WTC11 (cell line): ENCODE measurements at regions not wholly inside any gene's neighbourhood (a gene's known extent, or its start where the extent isn't known, plus 50 kb on each side); places are given as distances from the start of the nearest gene placed in this dataset.
"Not testable (repeated sequence)": the region's sequence is repeated elsewhere in the genome, so short reads cannot be mapped to it uniquely, and the experiment has no call there.

Experiments
- ATAC-seq: fragments of 200-7000 bp; cut with Tn5 transposase; 2 replicates; pipeline ENCODE4 v1.10.0; 2021; ENCODE audit warnings: mild to moderate bottlenecking, moderate library complexity
- CTCF ChIA-PET: fragments of 300-600 bp; sonication (Branson Sonifier 250); formaldehyde crosslinking; loops from one replicate; lab custom pipeline; 2021; ENCODE audit warnings: antibody characterized with exemption; lab: Charles Lee
- POLR2A ChIA-PET: fragments of 350-600 bp; sonication (Branson Sonifier 250); formaldehyde crosslinking; loops from one replicate; lab custom pipeline; 2021; ENCODE audit warnings: antibody characterized with exemption; lab: Charles Lee
- DNase-seq: peaks from one replicate; pipeline ENCODE4 v3.0.0; 2021; ENCODE audit warnings: low spot score
- H3K27ac Mint-ChIP-seq: 2 replicates; pipeline ENCODE4 v1.8.0; 2021; ENCODE audit warnings: mixed read lengths
- H3K27me3 Mint-ChIP-seq: 2 replicates; pipeline ENCODE4 v1.8.0; 2021; ENCODE audit warnings: low read depth, mild to moderate bottlenecking, moderate library complexity, mixed read lengths
- H3K36me3 Mint-ChIP-seq: 2 replicates; pipeline ENCODE4 v1.8.0; 2021; ENCODE audit warnings: mixed read lengths
- H3K4me1 Mint-ChIP-seq: 2 replicates; pipeline ENCODE4 v1.8.0; 2022; ENCODE audit warnings: mixed read lengths
- H3K4me3 Mint-ChIP-seq: 2 replicates; pipeline ENCODE4 v1.8.0; 2021; ENCODE audit warnings: mild to moderate bottlenecking, moderate library complexity, mixed read lengths
- H3K9me3 Mint-ChIP-seq: 2 replicates; pipeline ENCODE4 v1.8.0; 2021; ENCODE audit warnings: mixed read lengths
- CBFB ChIP-seq: sonication (generic); formaldehyde crosslinking; IDR thresholded peaks from 2 replicates; pipeline ENCODE4 v1.8.1; 2022; ENCODE audit warnings: mild to moderate bottlenecking, low read depth, missing genetic modification reagents
- E2F5 ChIP-seq: sonication (generic); formaldehyde crosslinking; IDR thresholded peaks from 2 replicates; pipeline ENCODE4 v1.8.1; 2022; ENCODE audit warnings: mild to moderate bottlenecking, moderate library complexity, missing genetic modification reagents
- ELF4 ChIP-seq: sonication (generic); formaldehyde crosslinking; IDR thresholded peaks from 2 replicates; pipeline ENCODE4 v1.8.1; 2022; ENCODE audit warnings: low read depth, mild to moderate bottlenecking, moderate library complexity, missing genetic modification reagents
- FOXJ3 ChIP-seq: sonication (generic); formaldehyde crosslinking; IDR thresholded peaks from 2 replicates; pipeline ENCODE4 v1.9.0; 2021; ENCODE audit warnings: missing genetic modification reagents, mild to moderate bottlenecking, borderline replicate concordance
- GABPB1 ChIP-seq: sonication (generic); formaldehyde crosslinking; IDR thresholded peaks from 2 replicates; pipeline ENCODE4 v1.8.1; 2023; ENCODE audit warnings: mild to moderate bottlenecking, missing genetic modification reagents
- IRF1 ChIP-seq: sonication (generic); formaldehyde crosslinking; IDR thresholded peaks from 2 replicates; pipeline ENCODE4 v1.8.0; 2023; ENCODE audit warnings: missing genetic modification reagents
- JUN ChIP-seq: sonication (generic); formaldehyde crosslinking; IDR thresholded peaks from 2 replicates; pipeline ENCODE4 v1.8.0; 2023; ENCODE audit warnings: mild to moderate bottlenecking, missing genetic modification reagents
- NR3C1 ChIP-seq: sonication (generic); formaldehyde crosslinking; conservative IDR thresholded peaks from 2 replicates; pipeline ENCODE4 v1.8.1; 2023; ENCODE audit warnings: low read depth, mild to moderate bottlenecking, missing genetic modification reagents
- PRDM15 ChIP-seq: sonication (generic); formaldehyde crosslinking; IDR thresholded peaks from 2 replicates; pipeline ENCODE4 v1.8.0; 2022; ENCODE audit warnings: missing genetic modification reagents
- SP1 ChIP-seq: sonication (generic); formaldehyde crosslinking; conservative IDR thresholded peaks from 2 replicates; pipeline ENCODE4 v1.8.1; 2022; ENCODE audit warnings: missing genetic modification reagents
- TCF7 ChIP-seq: sonication (generic); formaldehyde crosslinking; IDR thresholded peaks from 2 replicates; pipeline ENCODE4 v1.8.0; 2022; ENCODE audit warnings: mild to moderate bottlenecking, low read depth, missing genetic modification reagents, moderate library complexity
- TEAD1 ChIP-seq: sonication (generic); formaldehyde crosslinking; IDR thresholded peaks from 2 replicates; pipeline ENCODE4 v1.8.0; 2022; ENCODE audit warnings: mild to moderate bottlenecking, missing genetic modification reagents
- ZNF512 ChIP-seq: sonication (generic); formaldehyde crosslinking; IDR thresholded peaks from 2 replicates; pipeline ENCODE4 v1.8.1; 2022; ENCODE audit warnings: missing genetic modification reagents, borderline replicate concordance
- TF ChIP-seq, protein P1 (sequence below): sonication (generic); formaldehyde crosslinking; IDR thresholded peaks from 2 replicates; pipeline ENCODE4 v1.8.1; 2022; ENCODE audit warnings: low read depth, missing genetic modification reagents, borderline replicate concordance
- TF ChIP-seq, protein P2 (sequence below): sonication (generic); formaldehyde crosslinking; IDR thresholded peaks from 2 replicates; pipeline ENCODE4 v1.8.1; 2023; ENCODE audit warnings: mild to moderate bottlenecking, missing genetic modification reagents, borderline replicate concordance
- TF ChIP-seq, protein P3 (sequence below): fragments of 200-600 bp; IDR thresholded peaks from 2 replicates; pipeline ENCODE4 v1.8.0; 2022; ENCODE audit warnings: antibody characterized with exemption

DNA sequence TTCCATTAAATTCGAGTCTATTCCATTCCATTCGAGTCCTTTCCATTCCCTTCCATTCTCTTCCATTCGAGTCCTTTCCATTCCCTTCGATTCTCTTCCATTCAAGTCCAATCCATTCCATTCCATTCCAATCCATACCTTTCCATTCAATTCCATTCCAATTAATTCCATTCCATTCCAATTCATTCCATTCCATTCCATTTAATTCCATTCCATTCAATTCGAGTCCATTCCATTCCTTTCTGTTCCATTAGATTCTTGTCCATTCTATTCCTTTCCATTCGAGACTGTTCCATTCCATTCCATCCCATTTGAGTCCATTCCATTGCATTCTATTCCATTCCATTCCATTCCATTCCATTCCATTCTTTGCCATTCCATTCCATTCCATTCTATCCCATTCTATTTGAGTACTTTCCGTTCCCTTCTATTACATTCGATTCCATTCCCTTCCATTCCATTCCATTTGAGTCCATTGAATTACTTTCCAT lies 1130.0 kb downstream of the RPIA start (continued):
- TF ChIP-seq, protein P1, sequence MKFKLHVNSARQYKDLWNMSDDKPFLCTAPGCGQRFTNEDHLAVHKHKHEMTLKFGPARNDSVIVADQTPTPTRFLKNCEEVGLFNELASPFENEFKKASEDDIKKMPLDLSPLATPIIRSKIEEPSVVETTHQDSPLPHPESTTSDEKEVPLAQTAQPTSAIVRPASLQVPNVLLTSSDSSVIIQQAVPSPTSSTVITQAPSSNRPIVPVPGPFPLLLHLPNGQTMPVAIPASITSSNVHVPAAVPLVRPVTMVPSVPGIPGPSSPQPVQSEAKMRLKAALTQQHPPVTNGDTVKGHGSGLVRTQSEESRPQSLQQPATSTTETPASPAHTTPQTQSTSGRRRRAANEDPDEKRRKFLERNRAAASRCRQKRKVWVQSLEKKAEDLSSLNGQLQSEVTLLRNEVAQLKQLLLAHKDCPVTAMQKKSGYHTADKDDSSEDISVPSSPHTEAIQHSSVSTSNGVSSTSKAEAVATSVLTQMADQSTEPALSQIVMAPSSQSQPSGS (CRISPR knock-in tag): no peak

DNA sequence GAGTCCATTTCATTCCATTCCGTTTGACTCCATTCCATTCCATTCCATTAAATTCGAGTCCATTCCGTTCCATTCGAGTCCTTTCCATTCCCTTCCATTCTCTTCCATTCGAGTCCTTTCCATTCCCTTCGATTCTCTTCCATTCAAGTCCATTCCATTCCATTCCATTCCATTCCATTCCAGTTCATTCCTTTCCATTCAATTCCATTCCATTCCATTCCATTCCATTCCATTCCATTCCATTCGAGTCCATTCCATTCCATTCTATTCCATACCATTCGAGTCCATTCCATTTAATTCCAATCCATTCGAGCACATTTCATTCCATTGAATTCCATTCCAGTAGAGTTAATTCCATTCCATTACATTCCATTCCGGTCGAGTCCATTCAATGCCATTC lies 1130.9 kb downstream of the RPIA start:
- POLR2A ChIA-PET, H3K4me1 Mint-ChIP-seq, CTCF ChIA-PET, ATAC-seq, H3K27ac Mint-ChIP-seq, DNase-seq, H3K9me3 Mint-ChIP-seq, H3K36me3 Mint-ChIP-seq, H3K4me3 Mint-ChIP-seq: not testable (repeated sequence)
- peaks cover 73% of the 10 kb centered on the region for H3K27me3 Mint-ChIP-seq

DNA sequence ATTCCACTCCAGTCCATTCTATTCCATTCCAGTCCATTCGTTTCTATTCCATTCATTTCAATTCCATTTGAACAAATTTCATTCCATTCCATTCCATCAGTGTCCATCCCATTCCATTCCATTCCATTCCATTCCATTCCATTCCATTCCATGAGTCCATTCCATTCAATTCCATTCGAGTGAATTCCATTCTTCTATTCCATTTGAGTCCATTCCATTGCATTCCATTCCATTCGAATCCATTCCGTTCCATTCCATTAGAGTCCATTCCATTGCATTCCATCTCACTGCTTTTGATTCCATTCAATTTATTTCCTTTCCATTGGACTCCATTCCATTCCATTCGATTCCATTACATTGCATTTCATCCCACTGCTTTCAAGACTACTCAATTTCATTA lies 1132.1 kb downstream of the RPIA start:
- ATAC-seq: no peak
- no peaks in the 10 kb centered on the region for H3K36me3 Mint-ChIP-seq

More for the DNA sequence above, 1132.1 kb downstream of the RPIA start:
- TF ChIP-seq, protein P2, sequence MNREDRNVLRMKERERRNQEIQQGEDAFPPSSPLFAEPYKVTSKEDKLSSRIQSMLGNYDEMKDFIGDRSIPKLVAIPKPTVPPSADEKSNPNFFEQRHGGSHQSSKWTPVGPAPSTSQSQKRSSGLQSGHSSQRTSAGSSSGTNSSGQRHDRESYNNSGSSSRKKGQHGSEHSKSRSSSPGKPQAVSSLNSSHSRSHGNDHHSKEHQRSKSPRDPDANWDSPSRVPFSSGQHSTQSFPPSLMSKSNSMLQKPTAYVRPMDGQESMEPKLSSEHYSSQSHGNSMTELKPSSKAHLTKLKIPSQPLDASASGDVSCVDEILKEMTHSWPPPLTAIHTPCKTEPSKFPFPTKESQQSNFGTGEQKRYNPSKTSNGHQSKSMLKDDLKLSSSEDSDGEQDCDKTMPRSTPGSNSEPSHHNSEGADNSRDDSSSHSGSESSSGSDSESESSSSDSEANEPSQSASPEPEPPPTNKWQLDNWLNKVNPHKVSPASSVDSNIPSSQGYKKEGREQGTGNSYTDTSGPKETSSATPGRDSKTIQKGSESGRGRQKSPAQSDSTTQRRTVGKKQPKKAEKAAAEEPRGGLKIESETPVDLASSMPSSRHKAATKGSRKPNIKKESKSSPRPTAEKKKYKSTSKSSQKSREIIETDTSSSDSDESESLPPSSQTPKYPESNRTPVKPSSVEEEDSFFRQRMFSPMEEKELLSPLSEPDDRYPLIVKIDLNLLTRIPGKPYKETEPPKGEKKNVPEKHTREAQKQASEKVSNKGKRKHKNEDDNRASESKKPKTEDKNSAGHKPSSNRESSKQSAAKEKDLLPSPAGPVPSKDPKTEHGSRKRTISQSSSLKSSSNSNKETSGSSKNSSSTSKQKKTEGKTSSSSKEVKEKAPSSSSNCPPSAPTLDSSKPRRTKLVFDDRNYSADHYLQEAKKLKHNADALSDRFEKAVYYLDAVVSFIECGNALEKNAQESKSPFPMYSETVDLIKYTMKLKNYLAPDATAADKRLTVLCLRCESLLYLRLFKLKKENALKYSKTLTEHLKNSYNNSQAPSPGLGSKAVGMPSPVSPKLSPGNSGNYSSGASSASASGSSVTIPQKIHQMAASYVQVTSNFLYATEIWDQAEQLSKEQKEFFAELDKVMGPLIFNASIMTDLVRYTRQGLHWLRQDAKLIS (CRISPR knock-in tag): no peak
- TF ChIP-seq SP1 (CRISPR knock-in tag) (no peak), E2F5 (no peak), IRF1 (CRISPR knock-in tag) (no peak), CBFB (no peak), GABPB1 (CRISPR knock-in tag) (no peak), ELF4 (no peak), TEAD1 (CRISPR knock-in tag) (no peak), FOXJ3 (CRISPR knock-in tag) (no peak), ZNF512 (no peak), NR3C1 (no peak), JUN (CRISPR knock-in tag) (no peak), PRDM15 (CRISPR knock-in tag) (no peak), TCF7 (CRISPR knock-in tag) (no peak)
- TF ChIP-seq, protein P3, sequence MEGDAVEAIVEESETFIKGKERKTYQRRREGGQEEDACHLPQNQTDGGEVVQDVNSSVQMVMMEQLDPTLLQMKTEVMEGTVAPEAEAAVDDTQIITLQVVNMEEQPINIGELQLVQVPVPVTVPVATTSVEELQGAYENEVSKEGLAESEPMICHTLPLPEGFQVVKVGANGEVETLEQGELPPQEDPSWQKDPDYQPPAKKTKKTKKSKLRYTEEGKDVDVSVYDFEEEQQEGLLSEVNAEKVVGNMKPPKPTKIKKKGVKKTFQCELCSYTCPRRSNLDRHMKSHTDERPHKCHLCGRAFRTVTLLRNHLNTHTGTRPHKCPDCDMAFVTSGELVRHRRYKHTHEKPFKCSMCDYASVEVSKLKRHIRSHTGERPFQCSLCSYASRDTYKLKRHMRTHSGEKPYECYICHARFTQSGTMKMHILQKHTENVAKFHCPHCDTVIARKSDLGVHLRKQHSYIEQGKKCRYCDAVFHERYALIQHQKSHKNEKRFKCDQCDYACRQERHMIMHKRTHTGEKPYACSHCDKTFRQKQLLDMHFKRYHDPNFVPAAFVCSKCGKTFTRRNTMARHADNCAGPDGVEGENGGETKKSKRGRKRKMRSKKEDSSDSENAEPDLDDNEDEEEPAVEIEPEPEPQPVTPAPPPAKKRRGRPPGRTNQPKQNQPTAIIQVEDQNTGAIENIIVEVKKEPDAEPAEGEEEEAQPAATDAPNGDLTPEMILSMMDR: no peak
- H3K27ac Mint-ChIP-seq: no peak overlapping the region
- H3K27me3 Mint-ChIP-seq: peaks cover 62% of the 10 kb centered on the region
- no peaks in the 10 kb centered on the region for H3K9me3 Mint-ChIP-seq
- no peak overlapping the region for H3K4me3 Mint-ChIP-seq
- DNase-seq: no peak
- CTCF ChIA-PET: no interaction called here
- H3K4me1 Mint-ChIP-seq: no peaks in the 10 kb centered on the region
- POLR2A ChIA-PET: no interaction called here
